ENCODE measurements at regions not wholly inside any gene's neighbourhood (a gene's known extent, or its start where the extent isn't known, plus 50 kb on each side); places are given as distances from the start of the nearest gene placed in this dataset.

DNA sequence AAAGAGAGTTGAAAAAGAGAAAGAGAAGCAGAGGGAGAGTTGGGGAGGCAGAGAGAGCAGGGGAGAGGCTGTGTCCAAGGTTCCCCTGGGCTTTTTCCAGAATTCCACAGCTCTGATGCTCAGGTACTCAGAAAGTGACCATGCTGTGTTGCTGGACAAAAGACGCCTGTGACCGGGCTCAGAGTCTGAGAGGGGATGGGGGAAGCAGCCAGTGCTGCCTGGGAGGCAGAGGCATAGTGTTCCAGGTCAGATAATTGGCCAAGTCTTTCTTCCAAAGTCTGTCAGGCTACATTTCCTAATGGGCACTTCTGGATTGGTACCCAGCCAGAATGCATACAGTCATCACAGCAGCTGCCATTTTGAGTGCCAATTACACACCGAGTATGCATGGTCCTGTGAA is 86.1 kb downstream of the PTPRS start:
- Histone ChIP-seq H3K9me2 (no peaks in the 10 kb centered on the region), H4K20me1 (ENCODE audit: insufficient read depth) (no peaks in the 10 kb centered on the region), H3K4me3 (ENCODE audit: low read depth in 2 of 2, low read length in 1 of 2) (no peak overlapping the region; a peak in 1 of 4 replicates), H3F3A (replicated peaks; ENCODE audit: insufficient read depth) (no peaks in the 10 kb centered on the region), H3K4me1 (ENCODE audit: control insufficient read depth in 1 of 2, insufficient read depth in 2 of 2, low read depth in 1 of 2, low read length in 1 of 2) (no peaks in the 10 kb centered on the region), H3K36me3 (replicated peaks in 1 of 2; ENCODE audit: control insufficient read depth in 1 of 2, insufficient read depth in 2 of 2, low read length in 1 of 2) (peaks cover 45 to 61% of the 10 kb centered on the region in 2 experiments), H3K4me2 (no peak overlapping the region), H2AFZ (ENCODE audit: low read depth) (no peak overlapping the region), H3K27ac (ENCODE audit: low read depth in 2 of 2, low read length in 1 of 2) (no peak overlapping the region), H3K9ac (no peak overlapping the region), H3K9me3 (0 out of 2 replicates have a peak, but pooled peaks cover 4% of the 10 kb centered on the region), H3K27me3 (ENCODE audit: insufficient read depth) (no peaks in the 10 kb centered on the region), H3K79me2 (ENCODE audit: insufficient read depth) (no peaks in the 10 kb centered on the region)
- DNase-seq: no peak
- TF ChIP-seq TAF1 (IDR thresholded peaks at IDR 0.05; ENCODE audit: borderline replicate concordance, low read depth, low read length): no peak
- TF ChIP-seq CHD2 (IDR thresholded peaks at IDR 0.05; ENCODE audit: low read length, partially characterized antibody): no peak
- no peak for TF ChIP-seq POLR2AphosphoS5 (IDR thresholded peaks at IDR 0.05; ENCODE audit: low read depth, low read length)
- TF ChIP-seq MXI1 (IDR thresholded peaks at IDR 0.05; ENCODE audit: low read depth, low read length): no peak
- TF ChIP-seq, protein P1, sequence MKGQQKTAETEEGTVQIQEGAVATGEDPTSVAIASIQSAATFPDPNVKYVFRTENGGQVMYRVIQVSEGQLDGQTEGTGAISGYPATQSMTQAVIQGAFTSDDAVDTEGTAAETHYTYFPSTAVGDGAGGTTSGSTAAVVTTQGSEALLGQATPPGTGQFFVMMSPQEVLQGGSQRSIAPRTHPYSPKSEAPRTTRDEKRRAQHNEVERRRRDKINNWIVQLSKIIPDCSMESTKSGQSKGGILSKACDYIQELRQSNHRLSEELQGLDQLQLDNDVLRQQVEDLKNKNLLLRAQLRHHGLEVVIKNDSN (IDR thresholded peaks at IDR 0.05; ENCODE audit: borderline replicate concordance, low read depth): no peak
- TF ChIP-seq YY1 (IDR thresholded peaks at IDR 0.05; ENCODE audit: low read depth): no peak
- no peak for TF ChIP-seq GATA2 (CRISPR knock-in tag; IDR thresholded peaks at IDR 0.05)
- TF ChIP-seq, protein P2, sequence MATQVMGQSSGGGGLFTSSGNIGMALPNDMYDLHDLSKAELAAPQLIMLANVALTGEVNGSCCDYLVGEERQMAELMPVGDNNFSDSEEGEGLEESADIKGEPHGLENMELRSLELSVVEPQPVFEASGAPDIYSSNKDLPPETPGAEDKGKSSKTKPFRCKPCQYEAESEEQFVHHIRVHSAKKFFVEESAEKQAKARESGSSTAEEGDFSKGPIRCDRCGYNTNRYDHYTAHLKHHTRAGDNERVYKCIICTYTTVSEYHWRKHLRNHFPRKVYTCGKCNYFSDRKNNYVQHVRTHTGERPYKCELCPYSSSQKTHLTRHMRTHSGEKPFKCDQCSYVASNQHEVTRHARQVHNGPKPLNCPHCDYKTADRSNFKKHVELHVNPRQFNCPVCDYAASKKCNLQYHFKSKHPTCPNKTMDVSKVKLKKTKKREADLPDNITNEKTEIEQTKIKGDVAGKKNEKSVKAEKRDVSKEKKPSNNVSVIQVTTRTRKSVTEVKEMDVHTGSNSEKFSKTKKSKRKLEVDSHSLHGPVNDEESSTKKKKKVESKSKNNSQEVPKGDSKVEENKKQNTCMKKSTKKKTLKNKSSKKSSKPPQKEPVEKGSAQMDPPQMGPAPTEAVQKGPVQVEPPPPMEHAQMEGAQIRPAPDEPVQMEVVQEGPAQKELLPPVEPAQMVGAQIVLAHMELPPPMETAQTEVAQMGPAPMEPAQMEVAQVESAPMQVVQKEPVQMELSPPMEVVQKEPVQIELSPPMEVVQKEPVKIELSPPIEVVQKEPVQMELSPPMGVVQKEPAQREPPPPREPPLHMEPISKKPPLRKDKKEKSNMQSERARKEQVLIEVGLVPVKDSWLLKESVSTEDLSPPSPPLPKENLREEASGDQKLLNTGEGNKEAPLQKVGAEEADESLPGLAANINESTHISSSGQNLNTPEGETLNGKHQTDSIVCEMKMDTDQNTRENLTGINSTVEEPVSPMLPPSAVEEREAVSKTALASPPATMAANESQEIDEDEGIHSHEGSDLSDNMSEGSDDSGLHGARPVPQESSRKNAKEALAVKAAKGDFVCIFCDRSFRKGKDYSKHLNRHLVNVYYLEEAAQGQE (IDR thresholded peaks at IDR 0.05; ENCODE audit: low read depth, low read length): no peak
- TF ChIP-seq, protein P3, sequence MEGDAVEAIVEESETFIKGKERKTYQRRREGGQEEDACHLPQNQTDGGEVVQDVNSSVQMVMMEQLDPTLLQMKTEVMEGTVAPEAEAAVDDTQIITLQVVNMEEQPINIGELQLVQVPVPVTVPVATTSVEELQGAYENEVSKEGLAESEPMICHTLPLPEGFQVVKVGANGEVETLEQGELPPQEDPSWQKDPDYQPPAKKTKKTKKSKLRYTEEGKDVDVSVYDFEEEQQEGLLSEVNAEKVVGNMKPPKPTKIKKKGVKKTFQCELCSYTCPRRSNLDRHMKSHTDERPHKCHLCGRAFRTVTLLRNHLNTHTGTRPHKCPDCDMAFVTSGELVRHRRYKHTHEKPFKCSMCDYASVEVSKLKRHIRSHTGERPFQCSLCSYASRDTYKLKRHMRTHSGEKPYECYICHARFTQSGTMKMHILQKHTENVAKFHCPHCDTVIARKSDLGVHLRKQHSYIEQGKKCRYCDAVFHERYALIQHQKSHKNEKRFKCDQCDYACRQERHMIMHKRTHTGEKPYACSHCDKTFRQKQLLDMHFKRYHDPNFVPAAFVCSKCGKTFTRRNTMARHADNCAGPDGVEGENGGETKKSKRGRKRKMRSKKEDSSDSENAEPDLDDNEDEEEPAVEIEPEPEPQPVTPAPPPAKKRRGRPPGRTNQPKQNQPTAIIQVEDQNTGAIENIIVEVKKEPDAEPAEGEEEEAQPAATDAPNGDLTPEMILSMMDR (IDR thresholded peaks at IDR 0.05): no peak
- TF ChIP-seq EP300 (IDR thresholded peaks at IDR 0.05; ENCODE audit: borderline replicate concordance in 1 of 2, low read depth in 1 of 2, low read length in 1 of 2): no peak
- no peak for TF ChIP-seq EZH2phosphoT487 (IDR thresholded peaks at IDR 0.05; ENCODE audit: borderline replicate concordance, low read depth)
- TF ChIP-seq SMC3 (IDR thresholded peaks at IDR 0.05; ENCODE audit: low read depth, low read length): no peak
- 58% methylated on average over 2 of the region's 3 CpGs for WGBS (ENCODE audit: low lambda C conversion rate)
- ChIA-PET POLR2A (no interaction called here), CTCF (interaction anchor here (1.6 to 2.5 kb wide), 2 partner anchors 12 to 206 kb away, joined by 4 to 7 read pairs; no protein-coding TSS in a partner anchor)

Measured in SK-N-SH (cell line).